NCI-H345 treated with DMSO at 0.1 percent for 48 hours (cell line): ENCODE measurements at regions not wholly inside any gene's neighbourhood (a gene's known extent, or its start where the extent isn't known, plus 50 kb on each side); places are given as distances from the start of the nearest gene placed in this dataset.

Experiments used
- DNase-seq: peaks from one replicate; lab custom pipeline; 2025; ENCODE audit not compliant: unreplicated experiment; lab: John Stamatoyannopoulos, UW

GRCh38 chr20:50341050-50341449, 150.4 kb downstream of the CEBPB start:
- DNase-seq, result no peak

- DNase-seq, result peak; percentile 95
Observed at GRCh38 chr20:50341880-50342637, 151.4 kb downstream of the CEBPB start.

- DNase-seq, result no peak
Observed at GRCh38 chr20:50342638-50343102, 152.0 kb downstream of the CEBPB start.

- DNase-seq, result no peak
Observed at GRCh38 chr20:50343125-50343489, 152.5 kb downstream of the CEBPB start.

GRCh38 chr20:50343490-50344179, 153.0 kb downstream of the CEBPB start:
- DNase-seq, result peak; percentile 98

GRCh38 chr20:50344232-50345071, 153.8 kb downstream of the CEBPB start:
- DNase-seq, result no peak

- no peak for DNase-seq
Observed at GRCh38 chr20:50345712-50346373, 155.2 kb downstream of the CEBPB start.

GRCh38 chr20:50346374-50347283, 156.0 kb downstream of the CEBPB start:
- peak; percentile 87 for DNase-seq

GRCh38 chr20:50347284-50348063, 156.8 kb downstream of the CEBPB start:
- DNase-seq, result no peak

GRCh38 chr20:50348096-50348495, 157.5 kb downstream of the CEBPB start:
- no peak for DNase-seq

- no peak for DNase-seq
Observed at GRCh38 chr20:50350510-50351249, 159.5 kb upstream of the PTPN1 start.

GRCh38 chr20:50351541-50351940, 158.6 kb upstream of the PTPN1 start:
- DNase-seq, result no peak

- DNase-seq, result no peak
Observed at GRCh38 chr20:50353289-50353961, 156.8 kb upstream of the PTPN1 start.

GRCh38 chr20:50354721-50355589, 155.2 kb upstream of the PTPN1 start:
- DNase-seq, result no peak

GRCh38 chr20:50355590-50356524, 154.3 kb upstream of the PTPN1 start:
- no peak for DNase-seq

- DNase-seq, result no peak
Observed at GRCh38 chr20:50356525-50356885, 153.7 kb upstream of the PTPN1 start.
